NCI-H345 treated with DMSO at 0.1 percent for 48 hours (cell line): ENCODE measurements at regions not wholly inside any gene's neighbourhood (a gene's known extent, or its start where the extent isn't known, plus 50 kb on each side); places are given as distances from the start of the nearest gene placed in this dataset.
A peak's percentile ranks its signal among the peaks of the same experiment; 100 is the strongest.

Experiments
- DNase-seq: peaks from one replicate; lab custom pipeline; 2025; ENCODE audit not compliant: unreplicated experiment; lab: John Stamatoyannopoulos, UW

DNA sequence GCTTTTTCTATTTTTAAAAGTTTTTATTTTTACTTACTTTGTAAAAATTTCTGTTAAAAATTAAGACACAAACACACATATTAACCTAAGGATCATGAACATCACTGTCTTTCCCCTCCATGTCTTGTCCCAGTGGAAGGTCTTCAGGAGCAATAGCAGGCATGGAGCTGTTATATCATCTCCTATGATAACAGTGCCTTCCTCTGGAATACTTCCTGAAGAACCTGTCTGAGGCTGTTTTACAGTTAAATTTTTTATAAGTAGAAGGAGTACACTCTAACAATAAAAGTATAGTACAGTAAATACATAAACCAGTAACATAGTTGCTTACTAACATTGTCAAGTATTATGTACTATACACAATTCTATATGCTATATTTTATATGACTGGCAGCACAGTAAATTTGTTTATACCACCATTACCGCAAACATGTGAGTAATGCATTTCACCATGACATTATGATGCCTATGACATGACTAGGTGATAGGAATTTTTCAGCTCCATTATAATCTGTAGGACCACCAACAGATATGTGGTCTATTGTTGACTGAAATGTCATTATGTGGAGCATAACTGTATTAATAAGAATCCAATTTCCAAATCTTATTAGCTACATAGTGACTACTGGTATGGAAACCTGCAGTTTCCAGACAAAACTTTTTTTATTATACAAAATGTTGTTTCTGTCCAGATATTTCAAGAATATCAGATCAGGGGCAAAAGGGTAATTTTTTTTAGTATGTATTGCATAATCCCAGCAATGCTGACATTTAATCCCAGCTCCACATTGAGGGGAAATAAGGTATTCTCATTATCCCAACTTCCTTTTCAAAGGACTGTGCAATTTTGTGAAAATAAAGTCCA is 337.2 kb upstream of the SLC39A10 start:
- no peak for DNase-seq

DNA sequence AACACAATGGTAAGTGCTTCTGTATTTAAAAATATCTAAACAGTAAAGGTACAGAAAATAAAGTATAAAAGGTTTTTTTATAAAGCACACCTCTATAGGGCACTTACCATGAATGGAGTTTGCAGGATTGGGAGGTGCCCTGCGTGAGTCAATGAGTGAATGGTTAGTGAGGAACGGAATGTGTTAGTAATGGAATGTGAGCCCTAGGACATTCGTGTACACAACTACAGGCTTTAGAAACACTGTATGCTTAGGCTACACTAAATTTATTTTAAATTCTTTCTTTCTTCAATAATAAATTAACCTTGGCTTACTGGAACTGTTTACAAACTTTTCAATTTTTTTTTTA is 337.9 kb upstream of the SLC39A10 start:
- DNase-seq: no peak

DNA sequence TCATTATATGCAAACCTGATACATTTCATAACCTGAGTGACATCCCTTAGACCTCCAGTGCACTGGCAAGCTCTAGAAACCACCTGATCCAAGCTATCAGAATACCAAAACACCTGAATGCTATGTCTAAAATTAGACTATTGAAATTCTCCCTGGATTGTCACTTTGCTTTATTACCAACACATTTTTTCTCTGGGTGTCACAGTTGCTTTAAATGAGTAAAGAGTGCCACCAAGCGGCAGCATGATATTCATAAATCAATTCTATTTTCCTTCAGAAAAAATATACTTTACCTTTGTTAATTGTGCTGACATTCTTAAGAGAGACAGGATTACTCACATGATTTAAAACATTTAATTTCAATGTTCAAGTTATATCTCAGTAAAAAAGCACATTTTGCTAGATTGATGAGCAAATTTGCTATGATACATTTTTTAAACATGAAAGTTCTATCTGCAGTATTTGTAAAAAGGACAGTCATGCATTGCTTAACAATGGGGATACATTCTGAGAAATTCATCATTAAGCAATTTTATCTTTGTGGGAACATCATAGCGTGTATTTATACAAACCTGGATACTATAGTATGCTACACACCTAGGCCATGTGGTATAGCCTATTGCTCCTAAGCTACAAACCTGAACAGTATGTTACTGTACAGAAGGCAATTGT is 338.4 kb upstream of the SLC39A10 start:
- DNase-seq: peak; percentile 56

DNA sequence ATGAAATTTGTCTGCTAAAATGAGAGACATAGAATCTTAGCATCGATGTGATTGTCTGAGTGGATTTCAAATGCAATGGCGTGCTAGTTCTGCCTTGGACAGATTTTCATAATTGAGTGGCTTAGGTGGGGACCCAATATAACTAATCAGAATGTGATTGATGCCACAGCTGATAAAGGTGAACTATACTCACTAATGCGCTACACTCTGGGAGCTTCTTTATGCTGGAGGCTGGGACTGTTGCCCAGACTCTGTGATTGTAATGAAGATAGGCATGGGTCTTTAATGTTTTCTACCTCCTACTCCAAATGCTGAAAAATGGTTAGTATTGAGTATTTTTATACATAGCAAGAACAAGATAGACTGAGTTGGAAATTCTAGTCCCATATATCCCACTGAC is 339.5 kb upstream of the SLC39A10 start:
- no peak for DNase-seq

DNA sequence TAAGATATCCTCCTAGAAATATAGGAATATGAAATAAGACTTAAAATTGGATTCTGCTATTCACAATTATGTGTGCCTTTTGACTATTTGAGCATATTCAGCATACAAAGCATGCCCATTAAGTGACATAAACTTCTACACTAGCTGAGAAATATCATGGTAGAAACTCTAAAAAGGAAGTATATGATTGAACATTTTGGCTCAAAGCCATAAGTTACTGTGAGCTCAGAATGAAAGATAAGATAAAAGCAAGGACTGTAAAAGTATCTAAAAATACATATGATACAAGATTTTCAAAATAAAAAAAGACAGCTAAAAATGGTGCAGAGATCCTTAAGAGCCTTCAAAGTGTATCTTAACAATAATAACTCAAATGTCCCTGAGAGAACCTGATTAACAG is 340.5 kb upstream of the SLC39A10 start:
- no peak for DNase-seq

DNA sequence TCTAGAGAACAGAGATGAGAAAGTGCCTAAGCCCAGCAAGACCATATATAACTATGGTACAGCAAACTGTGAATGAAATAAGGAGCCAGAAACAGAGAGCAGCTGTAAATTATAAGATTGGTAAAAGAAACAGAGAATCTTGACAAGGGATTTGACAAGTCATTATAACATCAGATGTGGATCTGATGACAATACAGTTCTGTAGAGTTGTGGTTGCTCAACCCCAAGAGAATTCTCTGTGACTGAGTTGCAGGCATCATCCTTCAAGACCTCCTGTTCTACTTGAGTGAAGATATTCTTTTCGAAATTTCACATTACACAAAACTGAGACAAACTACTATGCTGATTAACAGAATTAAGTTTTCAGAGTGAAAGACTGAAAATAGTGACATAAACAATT is 343.1 kb upstream of the SLC39A10 start:
- DNase-seq: no peak

DNA sequence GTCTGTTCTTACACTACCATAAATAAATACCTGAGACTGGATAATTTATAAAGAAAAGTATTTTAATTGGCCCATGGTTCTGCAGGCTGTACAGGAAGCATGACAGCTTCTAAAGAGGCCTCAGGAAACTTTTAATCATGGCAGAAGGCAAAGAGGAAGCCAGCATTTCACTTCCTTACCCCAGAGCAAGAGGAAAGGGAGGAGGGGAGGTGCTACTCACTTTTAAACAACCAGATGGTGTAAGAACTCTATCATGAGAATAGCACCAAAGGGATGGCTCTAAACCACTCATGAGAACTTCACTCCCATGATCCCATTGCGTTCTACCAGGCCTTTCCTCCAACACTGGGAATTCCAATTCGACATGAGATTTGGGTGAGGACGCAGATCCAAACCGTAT is 344.4 kb upstream of the SLC39A10 start:
- no peak for DNase-seq

DNA sequence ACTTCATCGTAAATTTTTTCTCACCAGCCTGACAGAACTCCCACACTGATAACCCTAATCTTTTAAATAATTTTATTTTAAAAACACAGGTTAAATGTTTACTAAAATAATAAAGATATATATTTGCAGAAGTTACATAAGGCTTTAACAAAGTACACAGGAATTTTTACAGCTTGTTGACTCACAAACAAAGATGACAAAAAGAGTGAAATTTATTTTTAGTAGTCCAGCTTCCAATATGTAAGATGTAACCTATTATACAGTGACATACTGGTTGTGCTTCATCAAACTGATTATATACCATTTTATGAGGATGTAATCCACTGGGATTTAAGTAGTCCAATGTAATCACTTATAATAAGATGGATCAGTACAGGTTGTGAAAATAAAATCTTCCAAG is 348.9 kb upstream of the SLC39A10 start:
- no peak for DNase-seq

DNA sequence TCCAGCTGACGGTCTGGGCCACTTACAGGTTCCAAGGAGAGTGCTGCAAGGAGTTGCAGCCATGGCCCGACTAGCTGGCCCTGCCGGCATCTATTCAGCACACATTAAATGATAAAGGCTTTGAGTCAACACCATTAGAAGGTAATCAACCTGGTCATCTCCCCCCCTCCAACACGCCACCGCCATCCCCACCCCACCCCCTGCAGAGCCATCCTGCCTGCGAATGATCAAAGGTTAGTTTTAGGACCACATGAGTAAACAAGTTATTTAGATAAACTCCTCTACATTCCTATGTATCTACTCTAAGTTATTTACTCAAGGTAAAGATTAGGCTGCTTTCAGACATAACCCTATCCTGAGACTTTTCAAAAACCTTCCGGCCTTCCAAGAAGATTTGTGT is 349.3 kb upstream of the SLC39A10 start:
- no peak for DNase-seq

DNA sequence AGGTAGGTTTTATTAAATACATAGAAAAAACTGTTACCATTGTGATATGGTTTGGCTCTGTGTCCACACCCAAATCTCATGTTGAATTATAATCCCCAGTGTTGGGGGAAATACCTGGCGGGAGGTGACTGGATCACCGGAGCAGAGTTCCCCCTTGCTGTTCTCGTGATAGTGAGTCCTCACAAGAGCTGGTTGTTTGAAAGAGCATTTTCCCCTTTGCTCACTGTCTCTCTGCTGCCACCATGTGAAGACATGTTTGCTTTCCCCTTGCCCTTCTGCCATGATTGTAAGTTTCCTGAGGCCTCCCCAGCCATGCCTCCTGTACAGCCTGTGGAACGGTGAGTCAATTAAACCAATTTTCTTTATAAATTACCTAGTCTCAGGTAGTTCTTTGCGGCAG is 352.7 kb upstream of the SLC39A10 start:
- DNase-seq: no peak

DNA sequence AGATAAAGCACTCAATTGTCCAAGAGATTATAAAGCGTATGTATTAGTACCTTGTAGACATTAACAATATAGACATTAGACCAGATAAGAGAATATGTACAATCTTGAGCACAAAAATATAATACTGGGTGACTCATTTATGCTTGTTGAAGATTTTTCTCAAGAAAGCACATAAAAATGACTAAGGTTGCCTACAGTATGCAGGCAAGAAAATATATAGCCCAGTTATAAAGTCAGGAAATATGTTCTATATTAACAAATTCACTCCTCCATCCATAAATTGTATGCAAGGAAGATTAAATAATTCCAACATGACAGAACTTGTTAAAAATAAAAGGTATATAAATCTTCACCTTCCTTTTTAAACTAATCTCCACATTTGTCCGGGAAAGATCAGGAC is 356.4 kb upstream of the SLC39A10 start:
- no peak for DNase-seq

DNA sequence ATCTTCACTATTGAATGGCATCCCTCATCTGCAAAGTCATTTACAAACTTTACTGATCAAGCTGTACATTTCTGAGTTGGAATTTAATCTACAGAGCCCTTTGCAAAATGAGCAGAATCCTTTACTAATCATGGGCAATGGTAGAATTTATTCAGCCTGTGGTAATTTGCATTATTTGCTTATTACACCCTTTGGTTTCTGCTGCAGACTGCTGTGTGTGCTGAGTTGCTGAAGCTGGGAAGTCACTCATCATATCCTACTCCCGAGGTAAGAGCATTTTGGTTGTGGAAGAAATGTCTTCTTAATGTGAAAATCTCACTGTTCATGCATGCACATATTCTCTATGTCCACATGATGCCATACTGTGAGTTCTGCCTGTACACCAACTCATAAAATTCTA is 357.4 kb upstream of the SLC39A10 start:
- DNase-seq: no peak

DNA sequence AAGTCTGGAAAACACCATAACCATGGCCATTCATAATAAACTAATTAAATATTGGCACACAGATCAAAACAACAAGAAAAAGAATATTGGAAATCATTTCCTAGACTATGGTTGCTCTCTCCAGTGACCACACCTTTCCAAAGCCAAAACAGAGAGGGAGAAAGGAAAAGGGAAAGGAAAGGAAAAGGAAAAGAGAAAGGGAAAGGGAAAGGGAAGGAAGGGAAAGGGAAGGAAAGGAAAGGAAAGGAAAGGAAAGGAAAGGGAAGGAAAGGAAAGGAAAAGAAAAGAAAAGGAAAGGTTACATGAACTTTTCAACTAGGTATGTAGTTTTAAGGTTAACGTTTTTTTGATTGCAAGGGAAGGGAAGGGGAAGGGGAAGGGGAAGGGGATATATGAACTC is 360.5 kb upstream of the SLC39A10 start:
- no peak for DNase-seq

DNA sequence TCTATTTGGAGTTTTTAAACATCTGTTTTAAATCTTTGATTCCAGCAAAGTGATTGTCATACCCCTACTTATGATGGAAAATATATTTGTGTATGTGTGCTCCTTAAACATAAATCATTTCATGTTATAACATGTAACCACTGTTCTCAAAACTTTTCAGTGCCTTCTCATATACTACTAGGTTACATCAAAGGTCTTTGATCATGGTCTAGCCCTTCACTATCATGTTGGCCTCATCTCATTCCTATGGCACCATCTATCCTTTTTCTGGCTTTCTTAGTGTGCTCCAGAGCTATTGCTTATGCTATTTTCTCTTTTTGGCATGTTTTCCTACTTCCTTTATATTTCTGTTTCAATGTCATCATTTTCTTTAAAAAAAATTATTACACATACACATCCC is 367.9 kb upstream of the SLC39A10 start:
- DNase-seq: no peak

DNA sequence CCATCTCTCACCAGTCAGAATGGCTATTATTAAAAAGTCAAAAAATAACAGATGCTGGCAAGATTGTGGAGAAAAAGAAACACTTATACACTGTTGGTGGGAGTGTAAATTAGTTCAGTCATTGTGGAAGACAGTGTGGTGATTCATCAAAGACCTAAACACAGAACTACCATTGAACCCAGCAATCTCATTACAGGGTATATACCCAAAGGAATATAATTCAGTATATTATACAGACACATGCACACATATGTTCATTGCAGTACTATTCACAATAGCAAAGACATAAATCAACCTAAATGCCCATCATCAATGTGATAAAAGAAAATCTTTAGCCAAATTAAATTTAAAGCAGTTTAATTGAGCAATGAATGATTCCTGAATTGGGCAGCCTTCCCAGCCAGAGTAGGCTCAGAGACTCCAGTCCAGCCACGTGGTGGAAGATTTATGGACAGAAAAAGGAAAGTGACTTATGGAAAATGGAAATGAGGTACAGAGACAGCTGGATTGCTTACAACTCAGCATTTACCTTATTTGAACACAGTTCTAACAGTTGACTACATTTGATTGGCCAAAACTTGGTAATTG is 377.1 kb upstream of the SLC39A10 start:
- no peak for DNase-seq

DNA sequence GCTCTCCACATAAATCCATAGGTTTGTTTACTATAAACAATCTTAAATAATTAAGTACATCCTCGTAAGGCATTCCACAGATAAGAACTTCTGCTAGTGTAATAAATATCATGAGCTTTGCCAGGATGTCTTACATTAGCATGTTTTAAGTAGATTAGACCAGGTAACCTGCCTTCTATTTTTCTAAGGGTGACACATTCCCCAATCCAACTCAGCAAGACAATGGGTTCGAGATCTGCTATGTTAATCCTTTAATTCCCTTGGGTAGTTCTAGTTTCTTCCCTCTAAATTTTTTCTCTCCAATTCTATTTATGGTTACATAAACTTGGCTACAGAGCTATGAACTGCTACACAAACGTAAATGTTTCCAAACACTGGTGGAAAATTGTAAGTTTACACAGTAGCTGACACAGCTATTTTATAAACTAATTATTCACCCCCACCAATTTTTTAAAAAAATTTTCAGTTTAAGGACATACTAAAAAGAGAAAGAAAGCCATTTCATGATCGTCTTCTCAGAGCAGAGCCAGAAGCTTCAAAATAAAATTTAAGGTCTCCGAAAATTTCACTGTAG is 386.5 kb upstream of the SLC39A10 start:
- DNase-seq: no peak

DNA sequence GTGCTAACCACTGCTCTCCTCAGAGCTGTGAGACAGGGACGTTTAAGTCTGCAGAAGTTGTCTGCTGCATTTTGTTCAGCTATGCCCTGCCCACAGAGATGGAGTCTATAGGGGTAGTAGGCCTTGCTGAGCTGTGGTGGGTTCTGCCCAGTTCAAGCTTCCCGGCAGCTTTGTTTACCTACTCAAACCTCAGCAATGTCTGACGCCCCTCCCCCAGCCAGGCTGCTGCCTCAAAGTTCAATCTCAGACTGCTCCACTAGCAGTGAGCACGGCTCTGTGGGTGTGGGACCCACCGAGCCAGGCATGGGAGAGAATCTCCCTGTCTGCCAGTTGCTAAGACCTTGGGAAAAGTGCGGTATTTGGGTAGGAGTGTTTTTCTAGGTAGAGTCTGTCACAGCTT is 387.8 kb upstream of the SLC39A10 start:
- DNase-seq: no peak

DNA sequence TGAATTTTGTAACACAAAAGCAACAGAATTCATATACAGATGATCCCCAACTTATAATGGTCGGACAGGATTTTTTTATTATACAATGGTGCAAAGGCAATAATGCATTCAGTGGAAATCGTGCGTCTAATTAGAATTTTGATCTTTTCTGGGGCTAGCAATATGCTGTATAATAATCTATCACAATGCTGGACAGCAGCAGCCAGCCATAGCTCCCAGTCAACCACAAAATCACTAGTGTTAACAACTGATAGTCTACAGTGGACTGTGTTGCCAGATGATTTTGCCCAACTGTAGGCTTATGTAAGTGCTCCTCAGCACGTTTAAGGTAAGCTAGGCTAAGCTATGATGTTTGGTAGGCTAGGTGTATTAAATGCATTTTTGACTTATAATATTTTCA is 399.0 kb upstream of the SLC39A10 start:
- no peak for DNase-seq

DNA sequence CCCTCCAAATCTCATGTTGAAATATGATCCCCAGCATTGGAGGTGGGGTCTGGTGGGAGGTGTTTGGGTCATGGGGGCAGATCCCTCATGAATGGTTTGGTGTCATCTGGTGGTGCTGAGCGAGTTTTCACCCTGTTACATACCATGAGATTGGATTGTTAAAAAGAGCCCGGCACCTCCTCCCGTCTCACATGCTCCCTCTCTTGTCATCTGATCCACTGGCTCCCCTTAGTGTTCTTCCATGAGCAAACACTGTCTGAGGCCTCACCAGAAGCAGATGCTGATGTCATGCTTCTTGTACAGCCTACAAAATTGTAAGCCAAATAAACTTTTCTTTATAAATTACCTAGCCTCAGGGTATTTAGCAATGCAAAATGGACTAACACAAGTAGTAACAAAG is 405.0 kb upstream of the SLC39A10 start:
- no peak for DNase-seq

DNA sequence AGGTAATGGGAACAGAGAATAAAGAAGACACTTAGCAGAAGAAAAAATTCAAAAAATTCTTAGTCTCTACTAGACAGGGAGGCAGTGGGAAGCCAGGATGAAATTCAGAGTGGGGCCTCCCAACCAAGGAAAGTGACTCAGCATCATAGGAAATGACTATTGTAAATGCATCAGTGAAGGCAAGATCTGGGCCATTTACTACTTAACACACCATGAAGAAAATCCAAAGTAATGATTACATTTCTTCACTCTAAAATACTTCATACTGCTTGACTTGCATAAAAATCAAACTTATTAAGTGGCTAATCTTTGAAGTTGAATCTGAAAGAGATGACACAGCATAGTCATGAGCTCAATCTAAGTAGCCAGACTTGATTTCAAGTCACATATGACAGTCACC is 405.8 kb upstream of the SLC39A10 start:
- no peak for DNase-seq

DNA sequence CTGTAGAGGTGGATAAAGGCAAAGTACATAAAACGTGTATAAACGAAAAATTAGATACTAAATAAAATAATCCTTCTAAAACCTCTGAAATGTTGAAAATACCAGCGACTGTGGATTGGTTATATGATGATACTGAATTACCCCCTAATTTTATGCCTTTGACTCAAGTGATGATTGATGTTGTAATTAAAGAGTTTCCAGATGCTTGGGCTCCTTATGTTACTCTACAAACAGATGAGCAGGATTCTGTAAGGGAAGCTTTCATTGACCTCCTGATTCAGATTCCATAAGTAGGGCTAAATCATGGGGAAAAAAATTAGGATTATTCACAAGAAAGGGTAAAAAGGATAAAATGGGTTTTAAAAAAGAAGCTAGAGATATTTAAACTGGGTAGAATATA is 418.2 kb upstream of the SLC39A10 start:
- no peak for DNase-seq

DNA sequence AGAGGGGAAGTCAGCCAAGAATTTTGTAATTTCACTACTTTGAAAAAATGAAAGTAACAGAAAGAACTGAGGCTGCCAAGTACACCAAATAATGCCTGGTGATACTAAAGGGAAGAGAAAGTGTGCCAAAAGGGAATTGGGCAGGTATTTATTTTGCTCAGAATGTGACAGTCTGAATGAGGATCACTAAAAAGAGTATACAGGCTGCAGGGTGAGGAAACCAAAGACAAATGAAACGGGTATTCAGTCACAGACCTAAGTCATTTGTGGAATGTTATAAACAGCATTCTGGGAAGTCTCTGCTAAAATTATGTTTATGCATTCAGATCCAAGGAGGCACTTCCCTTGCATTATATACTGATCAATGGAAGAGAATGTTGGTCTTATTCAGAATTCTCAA is 418.6 kb upstream of the SLC39A10 start:
- no peak for DNase-seq
